GM21423 (cell line): ENCODE measurements at regions not wholly inside any gene's neighbourhood (a gene's known extent, or its start where the extent isn't known, plus 50 kb on each side); places are given as distances from the start of the nearest gene placed in this dataset.
"Not testable (repeated sequence)": the region's sequence is repeated elsewhere in the genome, so short reads cannot be mapped to it uniquely, and the experiment has no call there.

Experiments used
- ATAC-seq: cut with Tn5 transposase; IDR thresholded peaks from one replicate; pipeline ENCODE4 v1.9.1; 2021; ENCODE audit warnings: mild to moderate bottlenecking, moderate library complexity; ENCODE audit not compliant: unreplicated experiment

GRCh38 chrX:84611843-84612636 is 109.8 kb upstream of the HDX start:
- ATAC-seq, result no peak

GRCh38 chrX:84634201-84634782 is 132.0 kb upstream of the HDX start:
- no peak for ATAC-seq

GRCh38 chrX:84666086-84666485 is 163.8 kb upstream of the HDX start:
- ATAC-seq, result no peak

GRCh38 chrX:84690228-84690627 is 188.0 kb upstream of the HDX start:
- ATAC-seq, result no peak

- ATAC-seq, result no peak
These were observed 207.7 kb upstream of the HDX start for GRCh38 chrX:84709987-84710386.

- ATAC-seq, result no peak
These were observed 208.4 kb upstream of the HDX start for GRCh38 chrX:84710611-84711010.

GRCh38 chrX:84712621-84713020 is 210.4 kb upstream of the HDX start:
- no peak for ATAC-seq

- no peak for ATAC-seq
These were observed 213.1 kb upstream of the HDX start for GRCh38 chrX:84715315-84715714.

- no peak for ATAC-seq
These were observed 215.1 kb upstream of the HDX start for GRCh38 chrX:84717343-84717742.

GRCh38 chrX:84721416-84721815 is 219.2 kb upstream of the HDX start:
- no peak for ATAC-seq

- no peak for ATAC-seq
These were observed 222.3 kb upstream of the HDX start for GRCh38 chrX:84724576-84724975.

GRCh38 chrX:84729408-84729807 is 227.2 kb upstream of the HDX start:
- no peak for ATAC-seq

- ATAC-seq, result peak; percentile 99
These were observed 227.6 kb upstream of the HDX start for GRCh38 chrX:84729809-84730208.

GRCh38 chrX:84735025-84735424 is 232.8 kb upstream of the HDX start:
- ATAC-seq, result no peak

GRCh38 chrX:84737471-84737871 is 235.2 kb upstream of the HDX start:
- no peak for ATAC-seq

- no peak for ATAC-seq
These were observed 245.3 kb upstream of the HDX start for GRCh38 chrX:84747516-84747915.

GRCh38 chrX:84748965-84749656 is 246.9 kb upstream of the HDX start:
- ATAC-seq, result no peak

GRCh38 chrX:84760560-84760959 is 243.1 kb upstream of the APOOL start:
- no peak for ATAC-seq

- ATAC-seq, result no peak
These were observed 207.4 kb upstream of the APOOL start for GRCh38 chrX:84796321-84796720.

- ATAC-seq, result no peak
These were observed 172.8 kb upstream of the APOOL start for GRCh38 chrX:84830836-84831235.

GRCh38 chrX:84846541-84846940 is 157.1 kb upstream of the APOOL start:
- not testable (repeated sequence) for ATAC-seq

- ATAC-seq, result not testable (repeated sequence)
These were observed 152.5 kb upstream of the APOOL start for GRCh38 chrX:84851183-84851582.
